ENCODE measurements at regions not wholly inside any gene's neighbourhood (a gene's known extent, or its start where the extent isn't known, plus 50 kb on each side); places are given as distances from the start of the nearest gene placed in this dataset.

GRCh38 chr17:34527908-34528470 is 51.4 kb upstream of the TMEM132E start:
- peak; percentile 4 to 6 for DNase-seq
- TF ChIP-seq GATA1 (IDR thresholded peaks at IDR 0.05; ENCODE audit: low read depth, low read length) (no peak), POLR2A (IDR thresholded peaks at IDR 0.05; ENCODE audit: low read length) (no peak)

DNA sequence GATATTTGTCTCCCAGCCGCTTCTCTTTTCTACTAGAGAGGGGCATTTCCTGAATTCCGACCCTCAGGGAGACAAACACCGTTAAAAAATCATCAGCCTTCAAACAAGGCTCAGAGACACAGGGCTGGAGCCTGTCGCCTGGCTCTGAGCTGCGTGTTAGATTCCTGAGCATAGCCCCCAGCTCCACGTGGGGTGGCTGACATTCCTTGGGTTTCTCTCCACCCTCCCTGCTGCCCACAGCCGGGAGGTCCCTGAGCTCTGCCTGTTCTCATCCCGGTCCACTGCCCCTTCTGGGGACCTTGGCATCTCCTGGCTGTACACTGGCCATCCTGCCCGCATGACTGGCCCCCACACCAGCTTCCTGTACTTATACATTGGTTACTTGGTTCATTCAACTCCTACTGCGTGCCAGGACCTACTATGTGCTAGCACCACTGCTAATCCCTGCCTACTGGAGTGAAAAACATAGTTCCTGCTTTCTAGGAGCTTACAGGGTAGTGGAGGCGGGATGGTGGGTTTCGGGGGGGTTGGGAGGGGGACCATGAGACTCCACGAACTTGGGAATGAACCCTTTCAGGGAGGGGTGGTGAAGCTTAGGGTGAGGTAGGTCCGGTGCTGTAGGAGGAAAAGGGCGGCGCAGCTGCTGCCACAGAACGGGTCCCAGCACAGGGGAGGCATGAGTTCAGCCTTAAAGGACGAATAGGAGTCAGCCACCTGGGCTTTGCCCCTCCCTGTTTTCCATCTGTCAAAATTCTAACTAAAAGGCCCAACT is 52.1 kb upstream of the TMEM132E start:
- TF ChIP-seq POLR2A (IDR thresholded peaks at IDR 0.05; ENCODE audit: low read length): no peak
- TF ChIP-seq GATA1 (IDR thresholded peaks at IDR 0.05; ENCODE audit: low read depth, low read length): no peak
- DNase-seq: no peak

DNA sequence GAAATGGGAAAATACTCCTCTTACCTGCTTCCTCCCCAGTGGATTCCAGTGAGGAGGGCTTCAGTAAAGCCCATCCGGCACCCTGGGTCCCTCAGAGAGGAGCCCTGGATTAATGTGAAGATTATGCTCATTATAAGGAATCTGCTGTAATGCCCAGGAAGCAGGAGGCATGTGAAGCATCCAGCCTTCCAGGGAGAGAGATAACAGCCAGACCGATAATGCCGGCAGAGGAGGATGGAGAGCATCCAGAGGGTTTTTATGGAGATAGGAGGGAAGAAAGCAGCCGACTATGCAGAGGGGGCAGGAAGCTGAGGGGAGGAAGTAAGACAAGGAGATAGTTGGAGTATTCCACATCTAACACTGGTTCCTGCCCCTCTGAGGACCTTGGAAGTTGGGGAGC is 53.7 kb upstream of the TMEM132E start:
- no peak for DNase-seq
- no peak for TF ChIP-seq GATA1 (IDR thresholded peaks at IDR 0.05; ENCODE audit: low read depth, low read length)

- no peak for DNase-seq
- TF ChIP-seq GATA1 (IDR thresholded peaks at IDR 0.05; ENCODE audit: low read depth, low read length): no peak
- TF ChIP-seq POLR2A (IDR thresholded peaks at IDR 0.05; ENCODE audit: low read length): no peak
Measured at GRCh38 chr17:34521955-34522354, 57.4 kb upstream of the TMEM132E start.

DNA sequence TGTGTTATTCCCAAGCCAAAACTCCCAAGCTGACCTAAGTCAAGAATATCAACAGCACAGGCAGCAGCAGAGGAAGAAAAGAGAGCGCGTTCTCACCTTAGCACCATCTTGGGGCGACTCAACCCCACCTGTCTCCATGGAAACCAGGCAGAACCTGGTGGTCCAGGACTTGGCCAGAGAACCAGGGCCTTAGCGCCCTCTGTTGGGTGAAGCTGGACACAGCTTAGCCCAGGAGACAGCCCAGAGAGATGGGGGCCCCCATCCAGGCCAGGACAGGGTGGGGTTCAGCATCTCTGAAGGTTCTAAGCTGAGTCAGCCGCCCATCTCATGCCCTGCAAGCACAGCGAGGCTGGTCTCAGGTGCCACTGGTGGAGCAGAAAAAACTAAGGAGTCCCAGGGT is 60.1 kb upstream of the TMEM132E start:
- TF ChIP-seq GATA1 (IDR thresholded peaks at IDR 0.05; ENCODE audit: low read depth, low read length) (no peak), POLR2A (IDR thresholded peaks at IDR 0.05; ENCODE audit: low read length) (no peak)
- DNase-seq: peak; percentile 31 to 53

DNA sequence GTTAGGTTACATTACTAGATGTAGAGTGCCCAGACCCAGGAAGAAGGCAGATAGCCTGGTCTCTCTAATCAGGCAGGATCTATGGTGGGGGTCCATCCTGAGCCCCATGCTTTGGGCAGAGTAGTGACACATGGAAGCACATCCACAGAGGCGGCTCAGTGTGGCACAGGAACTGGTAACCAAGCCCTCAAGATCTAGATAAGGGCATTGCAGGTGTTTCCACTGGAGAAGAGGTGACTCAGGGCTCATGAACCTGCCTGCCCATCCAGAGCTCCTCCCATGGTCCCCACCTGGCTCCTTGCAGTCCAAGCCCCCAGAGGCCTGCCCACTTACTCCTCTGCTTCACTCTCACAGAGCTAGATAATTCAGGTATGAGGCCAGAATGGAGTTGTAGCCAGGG is 62.0 kb upstream of the TMEM132E start:
- TF ChIP-seq POLR2A (IDR thresholded peaks at IDR 0.05; ENCODE audit: low read length) (no peak), GATA1 (IDR thresholded peaks at IDR 0.05; ENCODE audit: low read depth, low read length) (no peak)
- no peak for DNase-seq

- no peak for TF ChIP-seq GATA1 (IDR thresholded peaks at IDR 0.05; ENCODE audit: low read depth, low read length)
- TF ChIP-seq POLR2A (IDR thresholded peaks at IDR 0.05; ENCODE audit: low read length): no peak
- DNase-seq: no peak
Measured at GRCh38 chr17:34511931-34512330, 67.5 kb upstream of the TMEM132E start.

DNA sequence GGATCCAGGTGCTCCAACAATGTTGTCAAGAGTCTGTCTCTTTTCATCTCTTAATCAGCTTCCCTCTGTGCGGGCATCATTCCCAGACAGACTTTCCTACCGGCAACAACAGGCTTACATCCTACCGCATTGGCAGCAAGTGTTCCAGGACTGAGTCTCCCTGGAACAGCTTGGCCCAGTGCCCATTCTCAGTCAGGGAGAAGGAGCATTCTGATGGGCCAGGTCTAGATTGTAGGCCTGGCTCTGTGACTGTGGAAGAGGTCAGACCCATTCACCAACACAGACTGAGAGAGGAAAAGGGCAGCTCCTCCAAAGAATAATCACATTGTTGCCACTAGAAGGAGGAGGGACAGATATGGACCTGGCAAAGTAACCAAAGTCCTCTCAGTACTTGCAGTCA is 68.1 kb upstream of the TMEM132E start:
- TF ChIP-seq POLR2A (IDR thresholded peaks at IDR 0.05; ENCODE audit: low read length) (no peak), GATA1 (IDR thresholded peaks at IDR 0.05; ENCODE audit: low read depth, low read length) (no peak)
- no peak for DNase-seq

DNA sequence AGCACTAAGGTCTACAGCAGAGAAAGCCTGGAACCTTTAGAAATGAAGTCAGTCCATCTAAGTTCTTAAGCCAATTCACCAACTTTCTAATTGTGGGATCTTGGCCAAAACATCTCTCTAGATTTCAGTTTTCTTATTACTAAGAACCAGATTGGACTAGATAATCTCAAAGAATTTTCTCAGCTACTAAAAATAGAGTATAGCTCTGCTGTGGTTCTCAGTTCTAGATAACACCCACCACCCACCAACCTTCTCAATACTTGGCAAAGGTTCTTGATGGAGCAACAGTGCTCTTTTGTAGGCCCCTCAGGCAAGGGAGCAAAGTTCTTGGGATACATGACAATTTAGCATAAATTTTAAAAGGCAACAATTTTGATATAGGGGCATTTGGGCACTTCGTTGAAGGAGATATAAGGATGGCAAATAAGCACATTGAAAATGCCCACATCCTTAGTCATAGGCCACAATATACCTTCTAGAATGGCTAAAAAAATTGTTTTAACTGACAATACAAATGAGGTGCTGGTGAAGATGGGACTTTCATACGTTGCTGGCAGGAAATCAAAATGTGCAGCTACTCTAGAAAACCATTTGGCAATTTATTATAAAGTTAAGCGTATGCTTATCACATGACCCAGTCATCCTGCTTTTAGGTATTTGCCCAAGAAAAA is 74.4 kb upstream of the TMEM132E start:
- no peak for TF ChIP-seq POLR2A (IDR thresholded peaks at IDR 0.05; ENCODE audit: low read length)
- TF ChIP-seq GATA1 (IDR thresholded peaks at IDR 0.05; ENCODE audit: low read depth, low read length): no peak
- no peak for DNase-seq

- TF ChIP-seq GATA1 (IDR thresholded peaks at IDR 0.05; ENCODE audit: low read depth, low read length) (no peak), POLR2A (IDR thresholded peaks at IDR 0.05; ENCODE audit: low read length) (no peak)
Measured at GRCh38 chr17:34503528-34504195, 75.7 kb upstream of the TMEM132E start.

DNA sequence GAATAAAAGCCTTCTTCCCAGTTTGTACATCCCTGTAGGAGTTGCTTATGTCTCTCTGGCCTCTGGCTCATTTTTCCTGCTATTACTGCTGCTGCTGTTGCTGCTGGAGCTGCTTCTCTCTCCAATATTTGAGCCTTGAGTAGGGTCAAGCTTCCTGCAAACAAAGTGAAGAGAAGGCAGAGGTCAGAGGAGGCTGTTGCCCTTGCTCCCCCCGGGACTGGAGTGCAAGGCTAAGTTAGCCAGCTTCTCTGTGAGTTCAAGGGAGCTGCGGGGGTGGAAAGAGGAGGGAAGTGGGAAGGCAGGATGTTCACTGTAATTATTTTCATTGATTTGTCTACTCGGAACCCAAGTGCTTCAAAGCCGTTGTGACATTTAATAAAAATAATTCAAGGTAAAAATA is 77.0 kb upstream of the TMEM132E start:
- DNase-seq: no peak
- no peak for TF ChIP-seq POLR2A (IDR thresholded peaks at IDR 0.05; ENCODE audit: low read length)
- no peak for TF ChIP-seq GATA1 (IDR thresholded peaks at IDR 0.05; ENCODE audit: low read depth, low read length)

More at GRCh38 chr17:34503528-34504195, 75.7 kb upstream of the TMEM132E start:
- DNase-seq: no peak

DNA sequence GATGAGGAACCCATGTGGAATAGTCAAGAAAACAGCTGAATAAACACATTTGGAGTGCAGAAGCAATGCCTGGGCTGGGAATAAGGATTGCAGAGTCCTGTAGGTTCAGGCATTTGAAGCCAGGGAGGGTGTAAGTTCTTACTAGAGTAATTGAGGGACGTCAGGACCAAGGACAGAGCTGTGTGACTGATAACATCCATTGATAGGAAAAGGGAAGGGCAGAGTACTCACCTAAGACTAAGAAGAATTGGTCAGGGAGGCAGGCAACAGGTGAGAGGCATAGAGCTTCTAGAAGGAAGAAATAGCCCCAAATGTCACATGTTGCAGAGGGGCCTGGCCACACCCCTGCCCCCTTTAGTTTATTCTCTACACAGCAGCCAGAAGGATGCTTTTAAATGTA is 79.8 kb upstream of the TMEM132E start:
- TF ChIP-seq GATA1 (IDR thresholded peaks at IDR 0.05; ENCODE audit: low read depth, low read length) (no peak), POLR2A (IDR thresholded peaks at IDR 0.05; ENCODE audit: low read length) (no peak)
- peak; percentile 27 to 35 for DNase-seq

GRCh38 chr17:34493917-34494316 is 85.5 kb upstream of the TMEM132E start:
- TF ChIP-seq POLR2A (IDR thresholded peaks at IDR 0.05; ENCODE audit: low read length) (no peak), GATA1 (IDR thresholded peaks at IDR 0.05; ENCODE audit: low read depth, low read length) (no peak)
- no peak for DNase-seq

- peak in 1 of 2 experiments; percentile 3 for DNase-seq
Measured at GRCh38 chr17:34487626-34488025, 91.8 kb upstream of the TMEM132E start.

More at GRCh38 chr17:34487626-34488025, 91.8 kb upstream of the TMEM132E start:
- no peak for TF ChIP-seq GATA1 (IDR thresholded peaks at IDR 0.05; ENCODE audit: low read depth, low read length)
- TF ChIP-seq POLR2A (IDR thresholded peaks at IDR 0.05; ENCODE audit: low read length): no peak
